HG03469 (cell line): ENCODE measurements at regions not wholly inside any gene's neighbourhood (a gene's known extent, or its start where the extent isn't known, plus 50 kb on each side); places are given as distances from the start of the nearest gene placed in this dataset.
A peak's percentile ranks its signal among the peaks of the same experiment; 100 is the strongest.

Experiments
- ATAC-seq: cut with Tn5 transposase; IDR thresholded peaks from one replicate; pipeline ENCODE4 v1.9.1; 2021; ENCODE audit warnings: mild to moderate bottlenecking, moderate library complexity, moderate number of reproducible peaks; ENCODE audit not compliant: unreplicated experiment

- ATAC-seq, result no peak
Observed at GRCh38 chrX:10811111-10811510, 190.7 kb upstream of the MID1 start.

- no peak for ATAC-seq
Observed at GRCh38 chrX:10813761-10814160, 193.4 kb upstream of the MID1 start.

- no peak for ATAC-seq
Observed at GRCh38 chrX:10818651-10819050, 198.3 kb upstream of the MID1 start.

- no peak for ATAC-seq
Observed at GRCh38 chrX:10819973-10820372, 199.6 kb upstream of the MID1 start.

GRCh38 chrX:10821293-10821692, 200.9 kb upstream of the MID1 start:
- no peak for ATAC-seq

- ATAC-seq, result no peak
Observed at GRCh38 chrX:10828036-10828435, 207.7 kb upstream of the MID1 start.

GRCh38 chrX:10828640-10829039, 208.3 kb upstream of the MID1 start:
- ATAC-seq, result no peak

GRCh38 chrX:10831716-10832502, 211.5 kb upstream of the MID1 start:
- ATAC-seq, result no peak

GRCh38 chrX:10833299-10834169, 213.1 kb upstream of the MID1 start:
- no peak for ATAC-seq

GRCh38 chrX:10841579-10841978, 221.2 kb upstream of the MID1 start:
- no peak for ATAC-seq

GRCh38 chrX:10842646-10843045, 222.3 kb upstream of the MID1 start:
- ATAC-seq, result no peak

- ATAC-seq, result no peak
Observed at GRCh38 chrX:10847333-10847732, 226.9 kb upstream of the MID1 start.

GRCh38 chrX:10851809-10852208, 231.4 kb upstream of the MID1 start:
- no peak for ATAC-seq

- no peak for ATAC-seq
Observed at GRCh38 chrX:10854594-10854993, 234.2 kb upstream of the MID1 start.

- no peak for ATAC-seq
Observed at GRCh38 chrX:10855845-10856244, 235.5 kb upstream of the MID1 start.

GRCh38 chrX:10856797-10857196, 236.4 kb upstream of the MID1 start:
- no peak for ATAC-seq

- ATAC-seq, result no peak
Observed at GRCh38 chrX:10859353-10859752, 239.0 kb upstream of the MID1 start.

- ATAC-seq, result peak; percentile 69
Observed at GRCh38 chrX:10875995-10876394, 235.1 kb upstream of the HCCS start.

- ATAC-seq, result no peak
Observed at GRCh38 chrX:10882484-10882883, 228.6 kb upstream of the HCCS start.

- no peak for ATAC-seq
Observed at GRCh38 chrX:10884246-10884645, 226.9 kb upstream of the HCCS start.

GRCh38 chrX:10892621-10893225, 218.4 kb upstream of the HCCS start:
- ATAC-seq, result no peak

GRCh38 chrX:10893366-10893765, 217.8 kb upstream of the HCCS start:
- no peak for ATAC-seq
